Loucy (cell line): ENCODE measurements at regions not wholly inside any gene's neighbourhood (a gene's known extent, or its start where the extent isn't known, plus 50 kb on each side); places are given as distances from the start of the nearest gene placed in this dataset.
A peak's percentile ranks its signal among the peaks of the same experiment; 100 is the strongest.

Experiments used
- H2AFZ ChIP-seq: fragments of 200-600 bp; sonication (generic); 2 replicates; pipeline ENCODE4 v1.6.0; 2016; ENCODE audit warnings: antibody characterized with exemption, mild to moderate bottlenecking, low read length, moderate library complexity
- H3F3A ChIP-seq: fragments of 200-600 bp; 2 replicates; pipeline ENCODE4 v1.6.0; 2016; ENCODE audit warnings: antibody characterized with exemption, low read depth, mild to moderate bottlenecking
- H3K27me3 ChIP-seq: fragments of 200-600 bp; sonication (generic); 2 replicates; pipeline ENCODE4 v1.6.1; 2014; ENCODE audit warnings: low read length, mild to moderate bottlenecking; ENCODE audit not compliant: insufficient read depth, poor library complexity, severe bottlenecking
- H3K36me3 ChIP-seq: fragments of 200-600 bp; sonication (generic); 2 replicates; pipeline ENCODE4 v1.6.1; 2016; ENCODE audit warnings: low read length; ENCODE audit not compliant: insufficient read depth
- H3K4me1 ChIP-seq: fragments of 200-600 bp; sonication (generic); 2 replicates; pipeline ENCODE4 v1.5.1; 2014; ENCODE audit warnings: low read length, mild to moderate bottlenecking; ENCODE audit not compliant: insufficient read depth, poor library complexity, severe bottlenecking
- H3K4me2 ChIP-seq: fragments of 200-600 bp; sonication (generic); 2 replicates; pipeline ENCODE4 v1.6.0; 2014; ENCODE audit warnings: antibody characterized with exemption, low read length, low read depth, mild to moderate bottlenecking; ENCODE audit not compliant: poor library complexity, severe bottlenecking
- H3K4me3 ChIP-seq: fragments of 200-600 bp; sonication (generic); 2 replicates; pipeline ENCODE4 v1.5.1; 2014; ENCODE audit warnings: low read length, mild to moderate bottlenecking, mixed read lengths; ENCODE audit not compliant: poor library complexity, severe bottlenecking
- H3K79me2 ChIP-seq: fragments of 200-600 bp; sonication (generic); 2 replicates; pipeline ENCODE4 v1.6.1; 2014; ENCODE audit warnings: low read length; ENCODE audit not compliant: insufficient read depth
- H3K9ac ChIP-seq: fragments of 200-600 bp; sonication (generic); 2 replicates; pipeline ENCODE4 v1.6.0; 2014; ENCODE audit warnings: mild to moderate bottlenecking, low read depth, low read length, moderate library complexity; ENCODE audit not compliant: poor library complexity, severe bottlenecking
- H3K9me2 ChIP-seq: fragments of 200-600 bp; sonication (generic); replicated peaks from 2 replicates; pipeline ENCODE4 v1.6.1; 2016; ENCODE audit warnings: low read depth, low read length, mixed read lengths
- H3K9me3 ChIP-seq: fragments of 200-600 bp; sonication (generic); 2 replicates; pipeline ENCODE4 v1.6.1; 2014; ENCODE audit warnings: mild to moderate bottlenecking, antibody characterized with exemption, low read length, low read depth; ENCODE audit not compliant: insufficient read depth
- H4K20me1 ChIP-seq: fragments of 200-600 bp; sonication (generic); 2 replicates; pipeline ENCODE4 v1.6.0; 2014; ENCODE audit warnings: antibody characterized with exemption, low read length, mild to moderate bottlenecking; ENCODE audit not compliant: insufficient read depth, poor library complexity, severe bottlenecking
- EZH2phosphoT487 ChIP-seq: fragments of 200-600 bp; IDR thresholded peaks from 2 replicates; pipeline ENCODE4 v1.6.1; 2018; ENCODE audit warnings: antibody characterized with exemption, mild to moderate bottlenecking, moderate library complexity, borderline replicate concordance
- TF ChIP-seq, protein P1 (sequence below): fragments of 200-600 bp; sonication (generic); conservative IDR thresholded peaks from 2 replicates; pipeline ENCODE4 v1.5.1; 2014; ENCODE audit warnings: mild to moderate bottlenecking, antibody characterized with exemption, low read length

DNA sequence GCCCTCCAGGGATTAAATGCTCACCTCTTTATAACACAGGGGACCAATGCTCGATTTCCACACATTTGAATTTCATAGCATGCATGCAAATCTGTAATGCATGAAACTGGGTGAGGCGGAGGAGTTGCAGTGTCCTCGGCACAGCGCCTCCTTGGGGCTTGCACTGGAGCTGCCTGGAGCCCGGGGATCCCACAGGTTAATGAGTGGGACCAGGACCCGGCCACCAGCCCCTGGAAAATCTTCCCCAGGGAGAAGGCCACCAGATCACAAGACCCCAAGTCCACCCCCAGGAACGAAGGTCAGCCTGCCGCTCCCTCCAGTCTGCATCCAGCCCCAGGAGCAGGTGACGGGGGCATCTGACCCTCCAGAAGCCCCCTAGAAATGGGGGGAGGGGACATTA, 119.1 kb downstream of the MN1 start:
- Histone ChIP-seq H3K9me2 (no peaks in the 10 kb centered on the region), H3K9ac (no peak overlapping the region), H2AFZ (no peak overlapping the region), H3K9me3 (no peaks in the 10 kb centered on the region), H3K79me2 (no peaks in the 10 kb centered on the region), H4K20me1 (no peaks in the 10 kb centered on the region), H3K27me3 (no peaks in the 10 kb centered on the region), H3K4me3 (no peak overlapping the region), H3K36me3 (no peaks in the 10 kb centered on the region), H3K4me1 (peaks cover 11% of the 10 kb centered on the region), H3F3A (no peaks in the 10 kb centered on the region), H3K4me2 (no peak overlapping the region)
- TF ChIP-seq, protein P1, sequence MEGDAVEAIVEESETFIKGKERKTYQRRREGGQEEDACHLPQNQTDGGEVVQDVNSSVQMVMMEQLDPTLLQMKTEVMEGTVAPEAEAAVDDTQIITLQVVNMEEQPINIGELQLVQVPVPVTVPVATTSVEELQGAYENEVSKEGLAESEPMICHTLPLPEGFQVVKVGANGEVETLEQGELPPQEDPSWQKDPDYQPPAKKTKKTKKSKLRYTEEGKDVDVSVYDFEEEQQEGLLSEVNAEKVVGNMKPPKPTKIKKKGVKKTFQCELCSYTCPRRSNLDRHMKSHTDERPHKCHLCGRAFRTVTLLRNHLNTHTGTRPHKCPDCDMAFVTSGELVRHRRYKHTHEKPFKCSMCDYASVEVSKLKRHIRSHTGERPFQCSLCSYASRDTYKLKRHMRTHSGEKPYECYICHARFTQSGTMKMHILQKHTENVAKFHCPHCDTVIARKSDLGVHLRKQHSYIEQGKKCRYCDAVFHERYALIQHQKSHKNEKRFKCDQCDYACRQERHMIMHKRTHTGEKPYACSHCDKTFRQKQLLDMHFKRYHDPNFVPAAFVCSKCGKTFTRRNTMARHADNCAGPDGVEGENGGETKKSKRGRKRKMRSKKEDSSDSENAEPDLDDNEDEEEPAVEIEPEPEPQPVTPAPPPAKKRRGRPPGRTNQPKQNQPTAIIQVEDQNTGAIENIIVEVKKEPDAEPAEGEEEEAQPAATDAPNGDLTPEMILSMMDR: peak; percentile 46
- no peak for TF ChIP-seq EZH2phosphoT487

DNA sequence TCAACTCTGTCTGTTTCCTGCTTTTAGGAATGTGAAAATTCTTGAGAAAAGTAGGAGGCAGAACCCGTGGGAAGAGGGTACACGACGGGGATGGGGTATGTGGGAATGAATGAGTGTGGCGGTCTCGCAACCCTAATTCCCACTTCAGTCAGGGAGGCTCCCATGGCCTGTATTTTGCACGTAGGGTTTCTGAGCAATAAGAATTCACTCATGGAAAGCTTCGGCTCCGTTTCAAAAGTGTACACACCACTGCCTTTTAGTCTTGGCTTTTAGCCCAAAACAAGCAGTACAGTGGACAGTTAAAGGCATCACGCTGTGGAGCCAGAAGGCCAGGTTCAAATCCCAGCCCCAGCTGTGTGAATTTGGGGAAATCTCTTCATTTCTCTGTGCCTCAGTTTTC, 116.7 kb downstream of the MN1 start:
- Histone ChIP-seq H3K4me3 (no peak overlapping the region), H3K9ac (no peak overlapping the region), H3K36me3 (no peaks in the 10 kb centered on the region), H3K9me2 (no peaks in the 10 kb centered on the region), H4K20me1 (no peaks in the 10 kb centered on the region), H3K79me2 (no peaks in the 10 kb centered on the region), H3K4me2 (no peak overlapping the region), H3F3A (no peaks in the 10 kb centered on the region), H3K9me3 (no peaks in the 10 kb centered on the region), H2AFZ (no peak overlapping the region), H3K27me3 (no peaks in the 10 kb centered on the region), H3K4me1 (no peaks in the 10 kb centered on the region)
- TF ChIP-seq, protein P1: no peak
- TF ChIP-seq EZH2phosphoT487: no peak

DNA sequence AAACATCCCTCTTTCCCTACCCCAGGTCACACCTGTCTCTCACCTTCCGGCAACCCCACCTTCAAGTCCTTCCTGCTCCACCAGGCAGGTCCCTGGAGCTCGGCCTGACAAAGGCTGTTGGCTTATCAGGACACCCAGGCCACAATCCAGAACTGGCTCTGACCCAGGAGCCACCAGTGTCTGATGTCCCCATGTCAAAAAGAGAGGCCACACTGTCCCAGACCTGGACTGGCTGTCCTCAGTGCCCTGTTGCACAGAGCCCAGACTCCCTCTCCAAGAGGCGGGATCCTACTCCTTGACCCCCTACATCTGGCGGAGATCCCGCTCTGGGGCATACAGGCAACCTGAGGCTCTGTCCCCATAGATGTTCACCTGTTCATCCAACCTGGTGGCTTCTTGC, 116.0 kb downstream of the MN1 start:
- H3K4me3 ChIP-seq: no peak overlapping the region
- H3K9me2 ChIP-seq: no peaks in the 10 kb centered on the region
- H2AFZ ChIP-seq: no peak overlapping the region
- H3F3A ChIP-seq: no peaks in the 10 kb centered on the region
- H3K36me3 ChIP-seq: no peaks in the 10 kb centered on the region
- H3K4me2 ChIP-seq: no peak overlapping the region
- H4K20me1 ChIP-seq: no peaks in the 10 kb centered on the region
- no peaks in the 10 kb centered on the region for H3K9me3 ChIP-seq
- H3K79me2 ChIP-seq: no peaks in the 10 kb centered on the region
- TF ChIP-seq, protein P1: no peak
- no peak for TF ChIP-seq EZH2phosphoT487
- H3K9ac ChIP-seq: no peak overlapping the region
- no peaks in the 10 kb centered on the region for H3K27me3 ChIP-seq
- no peaks in the 10 kb centered on the region for H3K4me1 ChIP-seq
